NCI-H2081 treated with DMSO at 0.1 percent for 48 hours (cell line): ENCODE measurements at regions not wholly inside any gene's neighbourhood (a gene's known extent, or its start where the extent isn't known, plus 50 kb on each side); places are given as distances from the start of the nearest gene placed in this dataset.

Experiments used
- DNase-seq: peaks from one replicate; lab custom pipeline; 2025; lab: John Stamatoyannopoulos, UW

DNA sequence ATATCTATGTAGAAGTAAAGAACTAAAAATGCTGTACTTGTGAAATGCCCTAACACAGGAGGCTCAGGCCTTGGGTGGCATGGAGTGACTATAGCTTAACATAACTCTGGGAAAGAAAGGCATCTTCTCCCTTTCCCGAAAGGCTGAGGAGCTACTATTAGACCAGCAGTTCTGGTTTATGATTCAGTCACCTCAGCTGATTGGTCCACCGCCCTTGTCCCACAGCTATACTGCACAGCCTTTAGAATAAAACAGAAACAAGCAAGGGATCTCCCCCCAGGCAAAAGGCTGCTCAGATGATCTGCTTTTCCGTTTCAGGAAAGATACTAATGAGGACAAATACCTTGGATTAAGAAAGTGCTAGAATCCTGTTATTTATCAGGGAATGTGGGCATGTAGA is 171.3 kb downstream of the SNCA start:
- DNase-seq: no peak

- no peak for DNase-seq
Measured at GRCh38 chr4:89664521-89664920, 172.4 kb downstream of the SNCA start.

- no peak for DNase-seq
Measured at GRCh38 chr4:89661173-89661899, 175.6 kb downstream of the SNCA start.

GRCh38 chr4:89660444-89661172 is 176.4 kb downstream of the SNCA start:
- no peak for DNase-seq

DNA sequence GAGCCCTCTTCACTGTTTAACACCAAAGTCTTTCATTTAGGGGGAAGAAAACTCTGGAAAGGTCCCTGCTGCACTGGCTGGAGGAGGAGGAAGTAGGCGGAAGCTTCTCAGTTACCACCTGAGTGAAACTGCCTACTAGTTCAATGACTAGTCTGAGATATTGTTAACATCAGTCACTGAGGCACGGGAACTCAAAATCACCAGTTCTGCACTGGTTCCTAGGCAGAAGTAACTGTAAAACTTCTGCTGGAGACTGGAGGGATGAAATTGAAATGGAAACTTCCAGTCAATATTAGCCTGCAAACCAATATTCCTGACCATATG is 178.3 kb downstream of the SNCA start:
- DNase-seq: no peak

- no peak for DNase-seq
Measured at GRCh38 chr4:89657931-89658700, 178.8 kb downstream of the SNCA start.

DNA sequence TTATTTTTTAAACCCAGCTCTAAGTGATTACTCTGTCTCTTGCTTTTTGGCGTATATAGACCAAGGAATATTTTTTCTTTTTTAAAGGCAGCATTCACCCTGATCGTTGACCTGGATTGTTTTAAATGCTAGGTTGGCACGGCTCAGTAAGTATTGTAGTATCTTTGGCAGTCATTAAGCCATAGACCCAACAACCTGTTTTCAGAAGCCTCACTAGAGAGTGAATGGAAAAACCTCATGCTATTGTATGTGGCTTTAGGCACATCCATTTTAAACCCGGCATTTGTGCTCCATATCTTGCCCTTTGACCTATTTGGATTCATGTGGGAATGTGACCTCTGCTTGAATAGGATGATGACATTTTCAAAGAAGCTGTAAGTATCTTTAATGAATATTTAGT is 183.9 kb downstream of the SNCA start:
- no peak for DNase-seq

GRCh38 chr4:89645482-89645881 is 191.5 kb downstream of the SNCA start:
- no peak for DNase-seq

- no peak for DNase-seq
Measured at GRCh38 chr4:89641367-89641687, 195.6 kb downstream of the SNCA start.

- DNase-seq: no peak
Measured at GRCh38 chr4:89640620-89641366, 196.2 kb downstream of the SNCA start.

DNA sequence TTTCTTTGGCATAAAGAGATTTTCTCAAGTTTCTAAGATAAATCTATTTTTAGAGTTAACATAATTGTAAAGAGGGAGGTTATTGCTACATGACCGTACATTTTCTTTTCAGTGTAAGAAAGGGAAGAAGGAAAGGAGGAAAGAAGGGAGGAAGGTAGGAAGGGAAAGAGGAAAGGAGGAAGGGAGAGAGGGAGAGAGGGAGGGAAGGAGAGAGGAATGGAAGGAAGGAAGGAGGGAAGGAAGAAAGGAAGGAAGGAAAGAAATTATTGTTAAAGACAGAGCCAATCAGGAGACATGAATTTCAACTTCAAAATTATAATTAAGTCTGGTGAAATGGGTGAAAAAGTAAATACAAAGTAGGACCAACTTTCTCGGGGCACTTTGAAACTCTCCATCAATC is 197.6 kb downstream of the SNCA start:
- DNase-seq: no peak

DNA sequence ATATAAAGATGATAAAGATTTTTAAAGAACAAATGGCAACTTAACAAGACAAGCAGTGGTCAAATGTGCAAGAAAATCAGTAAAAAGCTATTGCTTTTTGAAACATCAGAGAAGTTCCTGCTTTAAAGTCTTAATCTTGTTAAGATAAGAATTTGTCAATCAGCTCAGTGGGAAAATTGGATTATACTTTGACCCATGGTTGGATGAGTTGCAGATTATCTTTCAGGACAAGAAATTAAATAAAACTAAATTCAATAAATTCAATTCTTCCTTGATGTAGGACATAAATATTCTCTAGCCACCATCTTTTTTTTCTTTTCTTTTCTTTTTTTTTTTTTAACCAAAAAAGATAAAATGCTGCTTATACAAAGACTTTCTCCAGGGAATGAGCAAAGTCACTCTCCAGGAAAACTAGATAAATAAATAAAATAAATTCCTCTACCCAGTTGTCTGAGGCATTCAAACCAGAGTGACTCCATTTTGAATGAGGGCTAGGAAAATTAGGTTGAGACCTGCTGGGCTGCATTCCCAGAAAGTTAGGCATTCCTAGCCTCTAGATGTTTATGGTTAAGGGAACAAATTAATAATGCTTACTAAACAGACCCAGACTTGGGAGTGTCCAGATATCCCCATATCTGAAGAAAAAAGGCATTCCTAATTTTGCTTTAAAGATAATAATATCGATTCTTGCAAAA is 211.2 kb downstream of the SNCA start:
- no peak for DNase-seq

DNA sequence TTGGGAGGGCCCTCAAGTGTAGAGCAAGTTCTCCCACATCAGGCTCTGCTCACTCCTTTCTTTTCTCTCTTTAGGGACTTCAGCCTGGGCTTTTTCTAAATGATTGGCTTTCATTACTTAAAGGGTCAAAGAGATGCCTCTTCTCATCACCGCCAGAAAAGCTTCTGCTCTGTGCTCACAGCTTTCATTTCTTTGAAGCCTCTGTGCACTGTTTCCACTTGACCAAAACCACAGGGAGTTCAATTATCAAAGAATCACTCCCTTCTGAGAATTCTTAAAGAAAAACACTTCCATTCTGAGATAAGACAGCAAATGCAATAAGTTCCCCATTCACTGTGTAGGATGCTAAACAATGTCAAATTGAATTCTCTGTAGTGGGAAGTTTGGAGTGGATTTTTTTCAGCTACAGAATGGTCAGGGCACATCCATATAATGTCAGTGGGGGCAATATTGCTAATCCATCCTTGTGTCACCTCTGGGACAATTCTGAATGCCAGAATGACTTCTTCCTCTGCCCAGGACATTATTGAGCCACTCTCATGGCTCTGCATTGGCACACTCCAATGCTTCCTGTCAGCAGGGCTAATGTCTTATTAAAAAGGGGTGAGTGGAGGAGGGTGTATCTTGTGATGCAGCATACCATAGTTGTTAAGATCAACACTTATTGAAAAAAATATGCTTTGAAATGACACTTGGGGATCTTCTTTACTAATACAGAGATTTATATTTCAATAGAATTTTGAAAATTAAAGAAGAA is 217.6 kb downstream of the SNCA start:
- no peak for DNase-seq

DNA sequence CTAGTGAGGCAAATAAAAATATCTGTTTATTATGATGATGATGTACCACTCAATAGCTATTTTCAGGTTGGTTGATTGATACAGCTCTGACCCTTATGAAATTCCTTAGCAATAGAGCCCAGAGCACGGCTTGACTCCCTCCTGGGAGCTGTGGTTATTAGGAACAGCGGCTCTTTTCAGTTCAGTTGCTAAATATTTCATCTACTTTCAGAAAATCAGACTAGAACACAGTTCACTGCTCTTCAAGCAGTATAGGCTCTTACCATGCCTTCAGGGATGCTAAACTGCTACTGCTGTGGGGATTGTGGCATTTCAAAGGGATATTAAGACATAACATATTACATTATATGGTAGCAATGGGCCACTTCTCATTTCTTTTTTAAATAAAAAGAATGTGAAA is 218.8 kb downstream of the SNCA start:
- no peak for DNase-seq

- DNase-seq: no peak
Measured at GRCh38 chr4:89617317-89617716, 219.6 kb downstream of the SNCA start.

DNA sequence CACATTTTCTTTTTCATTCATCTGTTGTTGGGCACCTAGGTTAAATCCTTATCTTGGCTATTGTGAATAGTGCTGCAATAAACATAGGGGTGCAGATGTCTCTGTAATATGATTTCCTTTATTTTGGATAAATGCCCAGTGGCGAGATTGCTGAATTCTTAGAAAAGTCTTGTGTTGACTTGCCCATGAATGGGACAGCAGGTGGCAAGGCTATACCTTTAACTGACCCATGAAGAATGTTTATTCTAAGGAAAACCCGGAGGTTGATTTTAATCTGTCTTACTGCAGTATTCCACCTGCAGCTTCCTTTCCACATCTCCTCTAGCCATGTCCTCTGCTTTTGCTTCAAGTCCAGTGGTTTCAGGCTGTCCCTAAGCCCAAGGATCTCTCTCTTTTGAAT is 220.6 kb downstream of the SNCA start:
- DNase-seq: no peak

DNA sequence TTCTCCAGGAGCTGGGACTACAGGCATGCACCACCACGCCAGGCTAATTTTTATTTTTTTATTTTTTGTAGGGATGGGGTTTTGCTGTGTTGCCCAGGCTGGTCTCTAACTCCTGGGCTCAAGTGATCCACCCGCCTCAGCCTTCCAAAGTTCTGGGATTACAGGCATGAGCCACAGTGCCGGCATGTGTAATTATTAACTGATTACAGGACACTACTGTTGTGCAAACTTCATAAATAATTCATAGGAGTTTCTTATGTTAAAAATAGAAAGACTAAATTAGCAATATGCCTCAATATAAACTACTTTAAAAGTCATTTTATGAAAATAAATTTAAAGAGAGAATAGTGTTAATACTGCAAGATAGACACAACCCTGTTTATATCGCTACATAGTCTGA is 221.9 kb downstream of the SNCA start:
- no peak for DNase-seq

GRCh38 chr4:89614155-89614554 is 222.8 kb downstream of the SNCA start:
- DNase-seq: no peak

GRCh38 chr4:89610236-89610635 is 226.7 kb downstream of the SNCA start:
- DNase-seq: no peak

- no peak for DNase-seq
Measured at GRCh38 chr4:89609756-89610155, 227.2 kb downstream of the SNCA start.

GRCh38 chr4:89604951-89605350 is 232.0 kb downstream of the SNCA start:
- no peak for DNase-seq
